ENCODE measurements at regions not wholly inside any gene's neighbourhood (a gene's known extent, or its start where the extent isn't known, plus 50 kb on each side); places are given as distances from the start of the nearest gene placed in this dataset.

DNA sequence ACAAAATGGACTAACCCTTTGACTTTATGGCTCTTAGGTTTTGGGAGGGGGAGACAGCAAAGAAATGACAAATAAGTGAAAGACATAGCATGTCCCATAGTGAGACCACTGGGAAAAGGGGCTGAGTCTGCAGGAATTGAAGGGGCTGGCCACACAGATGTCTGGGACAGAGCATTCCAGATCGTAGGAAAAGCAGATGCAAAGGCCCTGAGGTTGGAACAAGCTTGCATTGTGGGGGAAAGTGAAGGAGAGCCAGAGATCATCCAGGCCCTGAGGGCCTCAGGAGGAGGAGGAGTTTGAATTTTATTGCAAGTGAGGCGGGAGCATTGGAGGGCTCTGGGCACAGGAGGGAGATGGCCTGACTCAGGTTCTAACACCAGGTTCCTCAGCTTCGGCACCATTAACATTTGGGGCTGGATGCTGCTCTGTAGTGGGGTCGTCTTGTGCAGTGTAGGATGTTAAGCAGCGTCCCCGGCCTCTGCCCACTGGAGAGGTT lies 97.5 kb downstream of the CEBPB start:
- no peak for DNase-seq

DNA sequence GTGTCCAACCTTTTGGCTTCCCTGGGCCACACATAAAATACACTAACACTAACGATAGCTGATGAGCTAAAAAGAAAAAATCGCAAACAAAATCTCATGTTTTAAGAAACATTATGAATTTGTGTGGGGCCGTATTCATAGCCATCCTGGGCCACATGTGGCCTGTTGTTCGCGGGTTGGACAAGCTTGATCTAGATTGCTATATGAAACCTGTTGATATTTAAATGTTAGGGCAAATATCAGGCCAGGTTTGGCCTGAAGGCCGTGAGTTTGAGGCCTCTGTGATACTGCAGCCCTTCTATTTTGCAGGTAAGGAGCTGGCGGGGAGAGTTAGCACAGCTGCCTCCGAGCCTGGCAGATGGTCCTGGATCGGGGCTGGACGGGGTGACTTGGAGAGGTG lies 99.0 kb downstream of the CEBPB start:
- no peak for DNase-seq

DNA sequence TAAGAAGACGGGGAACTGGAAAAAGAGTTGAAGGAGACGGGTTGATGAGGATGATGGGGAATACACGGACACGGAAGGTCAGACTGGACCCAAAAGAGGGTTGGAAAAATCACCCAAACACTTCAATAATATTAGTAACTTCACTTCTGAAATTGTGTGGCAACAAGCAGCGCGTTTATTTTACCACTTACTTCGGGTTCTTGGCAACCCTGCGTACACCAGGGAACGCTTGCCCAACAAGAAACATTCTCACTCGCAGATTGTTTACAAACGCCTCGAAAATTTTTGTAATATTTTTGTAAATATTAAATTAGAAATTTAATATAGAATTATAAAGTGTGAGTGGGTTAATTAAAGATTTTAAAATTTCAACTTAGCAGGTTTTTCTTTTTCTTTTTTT lies 99.5 kb downstream of the CEBPB start:
- no peak for DNase-seq

DNA sequence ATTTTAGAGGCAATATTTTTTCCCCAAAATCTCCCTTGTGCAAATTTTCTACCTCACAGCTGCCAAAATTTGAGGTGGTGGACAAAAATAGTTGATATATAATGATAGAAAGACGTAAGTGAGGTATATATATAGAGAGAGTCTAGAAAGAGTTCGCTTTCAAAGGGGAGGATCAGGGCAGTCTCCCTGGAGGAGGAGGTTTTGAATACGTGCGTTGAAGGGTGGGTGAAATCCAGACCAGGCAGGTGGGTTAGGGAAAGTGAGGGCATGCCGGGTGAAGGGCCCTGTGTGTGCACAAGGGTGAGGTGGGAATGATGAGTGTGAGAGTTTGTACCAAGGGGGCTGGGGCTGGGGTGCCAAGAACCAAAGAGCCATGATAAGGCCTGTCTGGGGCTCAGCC lies 100.2 kb downstream of the CEBPB start:
- no peak for DNase-seq

DNA sequence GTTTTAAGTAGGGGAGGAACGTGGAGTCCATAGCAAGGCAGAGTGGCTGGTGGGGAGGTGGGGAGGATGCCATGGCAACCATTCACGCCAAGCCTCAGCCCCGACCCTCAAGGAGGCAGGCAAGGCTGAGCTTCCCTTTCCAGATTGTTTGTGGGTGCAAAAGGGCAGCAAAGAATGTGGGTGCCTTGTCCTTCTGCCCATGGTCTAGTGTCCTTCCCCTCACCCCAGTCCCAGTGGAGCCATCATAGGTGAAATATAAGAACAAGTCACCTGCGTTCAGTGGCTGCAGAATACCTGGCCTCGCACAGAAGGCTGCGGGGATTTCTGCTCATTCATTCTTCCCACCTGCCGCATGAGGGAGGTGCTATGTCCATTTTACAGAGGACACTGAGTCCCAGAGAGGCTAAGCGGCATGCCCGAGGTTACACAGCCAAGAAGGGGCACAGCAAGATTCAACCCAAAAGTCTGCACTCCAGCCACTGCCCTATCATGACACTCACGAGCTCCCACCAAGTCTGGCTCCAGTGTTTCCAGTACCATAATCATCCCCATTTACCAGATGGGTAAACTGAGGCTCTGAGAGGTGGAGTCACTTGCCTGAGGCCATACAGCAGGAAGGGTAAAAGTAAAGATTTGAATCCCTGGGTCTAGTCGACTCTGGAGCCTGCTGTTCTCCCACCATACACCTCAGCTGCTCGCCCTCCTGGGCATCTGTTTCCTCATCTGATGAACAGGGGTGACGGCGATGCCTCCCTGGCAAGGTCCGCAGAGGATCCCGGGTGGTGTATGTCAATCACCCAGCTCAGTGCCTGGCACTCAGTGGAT lies 100.8 kb downstream of the CEBPB start:
- no peak for DNase-seq

DNA sequence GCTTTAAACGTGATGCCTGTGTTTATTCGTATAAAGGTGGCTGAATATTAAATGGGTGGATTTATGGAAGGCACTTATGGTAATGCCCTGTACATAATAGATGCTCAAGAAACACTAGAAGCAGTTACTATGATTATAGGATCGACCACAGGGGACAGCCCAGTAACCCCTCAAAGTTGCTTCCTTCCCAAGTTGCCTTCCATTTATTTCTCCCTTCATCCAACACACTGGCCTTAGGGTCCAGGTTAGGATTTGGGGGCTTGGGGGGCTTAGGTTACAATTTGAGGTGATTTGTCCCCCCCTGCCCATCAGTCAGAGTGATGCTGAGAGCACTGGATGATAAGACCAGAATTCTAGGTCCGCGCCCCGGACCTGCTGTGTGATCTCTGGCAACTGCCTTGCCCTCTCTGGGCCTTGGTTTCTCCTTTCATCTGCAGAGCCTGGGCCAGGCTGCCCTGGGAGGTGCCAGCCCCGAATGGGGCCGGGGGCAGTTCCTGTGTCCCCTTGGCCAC lies 101.5 kb downstream of the CEBPB start:
- no peak for DNase-seq

DNA sequence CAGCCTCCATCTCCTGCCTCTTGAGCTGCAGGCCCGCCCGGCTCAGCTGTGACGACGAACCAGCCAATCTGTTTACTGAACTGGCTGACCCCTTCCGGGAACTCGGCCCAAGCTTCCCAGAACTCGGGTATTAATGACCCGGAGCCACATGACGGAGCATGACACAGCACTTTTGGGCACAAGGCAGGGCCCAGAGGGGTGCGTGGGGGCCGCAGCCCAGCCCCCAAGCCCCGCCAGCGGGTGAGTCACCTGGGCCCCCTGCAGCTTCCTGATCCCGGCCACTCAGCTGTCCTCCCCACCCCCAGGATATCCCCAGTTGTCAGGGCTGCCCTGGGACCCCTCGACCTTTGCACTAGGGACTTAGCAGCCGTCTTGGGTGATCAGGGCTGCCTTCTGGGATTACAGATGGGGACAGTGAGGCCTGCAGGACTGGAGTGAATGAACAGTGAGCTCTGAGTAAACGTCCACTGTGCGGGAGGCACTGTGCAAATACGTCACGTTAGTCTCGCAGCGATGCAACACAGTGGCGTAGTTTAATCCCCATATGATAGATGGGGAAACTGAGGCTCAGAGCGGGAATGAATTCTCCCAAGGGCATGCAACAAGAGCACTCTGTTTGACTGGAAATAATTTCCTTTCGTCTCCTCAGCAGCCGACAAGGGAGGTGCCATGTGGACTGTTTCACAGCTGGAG lies 102.1 kb downstream of the CEBPB start:
- peak; percentile 20 for DNase-seq

DNA sequence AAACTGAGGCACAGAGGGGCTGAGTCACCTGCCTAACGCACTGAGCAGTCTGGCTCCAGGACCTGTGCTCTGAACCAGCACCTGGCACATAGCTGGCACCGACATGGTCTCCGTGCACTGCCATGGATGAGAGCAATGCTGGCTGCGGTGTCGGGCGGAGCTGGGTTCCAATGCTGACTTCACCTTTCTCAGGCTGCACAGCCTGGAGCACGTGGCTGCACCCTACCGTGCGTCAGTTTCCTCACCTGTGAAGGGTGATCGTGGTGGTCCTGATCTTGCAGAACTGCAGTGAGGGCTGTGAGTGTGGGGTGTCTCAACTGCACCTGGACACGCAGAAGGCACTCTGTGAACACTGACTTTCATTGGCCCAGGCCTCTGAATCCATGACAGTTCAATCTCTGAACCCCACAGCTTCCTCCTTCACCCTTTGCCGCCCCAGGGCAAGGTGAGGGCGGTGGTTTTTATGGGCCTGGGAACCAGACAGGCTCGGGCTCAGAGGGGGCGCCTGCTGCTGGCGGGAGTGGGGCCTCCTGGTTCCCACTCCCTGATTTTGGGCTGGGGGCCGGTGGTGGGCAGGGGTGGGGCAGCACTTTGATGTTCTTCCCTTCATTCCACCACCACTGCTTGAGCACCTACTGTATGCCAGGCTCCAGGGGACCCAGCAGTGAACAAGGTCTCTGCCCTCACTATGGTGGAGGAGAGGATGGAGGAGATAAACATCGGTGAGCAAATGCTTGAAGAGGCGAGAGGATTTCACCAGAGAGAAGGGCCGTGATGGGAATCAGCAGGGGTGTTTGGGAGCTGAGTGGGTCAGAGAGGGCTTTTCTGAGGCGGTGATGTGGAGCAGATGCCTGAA lies 102.9 kb downstream of the CEBPB start:
- no peak for DNase-seq

DNA sequence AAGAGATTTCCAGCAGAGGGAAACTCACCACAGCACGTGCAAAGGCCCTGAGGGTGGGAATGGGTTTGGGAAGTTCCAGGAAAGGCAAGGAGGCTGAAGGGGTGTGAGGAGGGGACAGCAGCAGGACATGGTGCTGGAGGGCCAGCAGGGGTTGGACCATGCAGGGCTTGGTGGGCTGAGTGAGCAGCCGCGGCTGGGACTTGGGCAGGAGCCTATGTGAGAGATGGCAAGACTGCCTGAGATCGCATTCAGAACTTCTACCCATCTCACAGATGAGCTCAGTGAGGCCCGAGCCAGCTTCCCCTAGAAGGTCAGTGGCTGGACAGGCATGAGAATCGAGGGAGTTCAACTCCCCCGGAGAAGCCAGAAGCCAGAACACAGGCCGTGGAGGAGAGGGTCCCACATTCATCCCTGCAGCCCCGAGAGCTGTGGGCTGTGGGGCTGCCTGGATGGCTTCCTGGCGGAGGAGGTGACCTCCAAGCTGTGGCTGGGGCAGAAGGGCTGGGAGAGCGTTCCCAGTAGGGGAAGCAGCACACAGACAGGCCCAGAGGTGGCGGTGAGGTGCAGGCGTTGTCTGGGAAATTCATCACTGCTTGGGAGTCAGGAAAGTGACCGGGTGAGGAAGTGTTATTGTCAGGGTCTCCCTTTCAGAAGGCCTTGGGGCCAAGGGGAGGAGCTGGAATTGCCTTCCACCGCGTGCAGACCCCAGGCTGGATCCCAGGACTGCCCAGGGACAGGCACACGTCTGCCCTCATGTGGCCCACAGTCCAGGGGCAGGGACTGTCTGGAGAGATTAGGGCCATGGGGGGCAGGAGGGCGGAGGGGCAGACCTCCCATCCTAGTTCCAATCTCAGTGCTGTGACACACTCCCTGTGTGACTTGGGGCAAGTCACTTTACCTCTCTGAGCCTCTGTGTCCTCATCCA lies 103.8 kb downstream of the CEBPB start:
- DNase-seq = no peak

DNA sequence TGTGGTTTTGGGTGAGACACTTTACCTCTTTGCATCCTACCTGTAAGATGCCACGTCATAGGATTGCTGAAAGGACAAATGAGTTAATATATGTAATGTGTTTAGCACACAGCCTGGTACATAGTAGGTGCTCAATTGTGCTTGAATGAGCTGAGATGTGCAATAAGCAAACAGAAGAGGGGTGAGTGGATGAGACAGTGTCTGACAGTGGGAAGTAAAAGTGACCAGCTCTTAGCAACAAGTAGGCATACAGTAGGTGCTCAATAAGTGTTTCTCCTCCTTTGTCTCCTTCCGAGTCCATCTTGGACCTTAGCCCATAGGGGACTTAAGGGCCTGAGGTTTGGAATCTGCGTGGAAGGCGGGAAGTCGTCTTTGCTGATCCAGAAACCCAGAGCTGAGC lies 104.7 kb downstream of the CEBPB start:
- DNase-seq = no peak

DNA sequence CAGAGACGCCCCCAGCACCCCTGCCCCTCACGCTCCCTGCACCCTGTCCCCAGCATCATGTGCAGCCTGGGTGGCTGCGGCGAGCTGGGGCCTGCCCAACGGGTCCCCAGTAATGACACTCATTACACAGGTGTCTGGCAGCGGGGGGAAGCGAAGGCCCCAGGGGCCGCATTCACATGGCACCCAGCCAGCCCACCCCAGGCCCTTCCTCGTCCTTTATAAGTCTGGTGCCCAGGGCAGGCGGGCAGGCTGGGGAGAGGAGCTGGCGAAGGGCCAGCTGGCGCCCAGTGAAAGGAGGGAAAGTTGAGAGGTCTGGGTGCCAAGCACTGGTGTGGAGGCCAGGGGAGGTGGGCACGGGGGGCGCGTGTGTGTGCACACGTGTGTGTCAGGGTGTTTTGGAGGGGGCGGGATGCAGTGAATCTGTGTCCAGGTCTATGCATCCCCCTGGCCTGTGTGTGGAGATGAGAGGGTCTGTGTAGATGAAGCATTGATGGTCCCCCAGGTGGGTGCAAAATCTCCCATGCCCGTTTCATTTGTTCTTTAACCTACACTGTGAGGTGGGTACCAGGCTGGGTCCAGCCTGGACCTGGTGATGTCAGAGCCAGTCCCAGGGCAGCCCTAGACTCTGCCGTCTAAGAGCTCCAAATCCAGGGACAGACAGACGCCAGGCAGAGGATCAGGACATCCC lies 105.3 kb downstream of the CEBPB start:
- DNase-seq = no peak

DNA sequence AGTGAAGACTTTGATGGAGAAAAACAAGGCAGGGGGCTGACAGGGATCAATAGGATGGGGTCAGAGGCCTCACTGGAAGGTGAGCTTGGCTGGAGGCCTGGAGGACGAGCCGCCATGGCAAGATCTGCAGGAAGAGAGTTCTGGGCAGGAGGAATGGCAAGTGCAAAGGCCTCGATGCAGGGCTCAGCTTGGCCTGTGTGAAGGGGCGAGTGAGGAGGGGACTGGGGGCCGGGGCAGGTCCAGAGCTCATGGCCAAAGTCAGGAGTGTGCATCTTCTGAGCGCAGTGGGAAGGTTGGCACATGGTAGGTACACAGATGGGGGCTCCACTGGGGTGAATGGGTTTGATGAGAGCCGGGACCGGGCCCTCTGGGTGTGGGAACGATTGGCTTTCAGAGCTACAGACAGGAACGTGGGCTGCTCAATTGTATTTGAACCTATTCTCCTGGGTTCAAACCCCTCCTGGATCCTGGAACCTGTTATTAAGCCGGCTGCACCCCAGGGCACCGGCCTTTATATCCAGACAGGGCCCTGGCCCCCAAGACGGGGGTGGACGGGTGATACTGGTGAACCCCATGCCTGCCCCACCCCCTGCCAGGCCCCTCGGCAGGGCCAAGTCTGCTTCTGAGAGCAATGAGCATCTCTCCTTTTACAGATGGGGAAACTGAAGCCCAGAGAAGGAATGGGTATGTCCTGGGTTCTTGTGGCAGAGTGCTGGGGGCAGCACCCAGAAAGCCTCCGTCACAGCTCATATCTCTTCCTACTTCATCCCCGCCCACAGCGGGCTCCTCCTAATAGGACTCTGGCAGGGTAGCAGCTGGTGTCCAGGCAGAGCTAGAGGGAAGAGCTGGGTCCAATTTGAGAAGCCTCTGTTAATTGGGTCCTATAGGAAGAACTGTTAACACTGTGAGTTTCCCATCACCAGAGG lies 106.1 kb downstream of the CEBPB start:
- no peak for DNase-seq

DNA sequence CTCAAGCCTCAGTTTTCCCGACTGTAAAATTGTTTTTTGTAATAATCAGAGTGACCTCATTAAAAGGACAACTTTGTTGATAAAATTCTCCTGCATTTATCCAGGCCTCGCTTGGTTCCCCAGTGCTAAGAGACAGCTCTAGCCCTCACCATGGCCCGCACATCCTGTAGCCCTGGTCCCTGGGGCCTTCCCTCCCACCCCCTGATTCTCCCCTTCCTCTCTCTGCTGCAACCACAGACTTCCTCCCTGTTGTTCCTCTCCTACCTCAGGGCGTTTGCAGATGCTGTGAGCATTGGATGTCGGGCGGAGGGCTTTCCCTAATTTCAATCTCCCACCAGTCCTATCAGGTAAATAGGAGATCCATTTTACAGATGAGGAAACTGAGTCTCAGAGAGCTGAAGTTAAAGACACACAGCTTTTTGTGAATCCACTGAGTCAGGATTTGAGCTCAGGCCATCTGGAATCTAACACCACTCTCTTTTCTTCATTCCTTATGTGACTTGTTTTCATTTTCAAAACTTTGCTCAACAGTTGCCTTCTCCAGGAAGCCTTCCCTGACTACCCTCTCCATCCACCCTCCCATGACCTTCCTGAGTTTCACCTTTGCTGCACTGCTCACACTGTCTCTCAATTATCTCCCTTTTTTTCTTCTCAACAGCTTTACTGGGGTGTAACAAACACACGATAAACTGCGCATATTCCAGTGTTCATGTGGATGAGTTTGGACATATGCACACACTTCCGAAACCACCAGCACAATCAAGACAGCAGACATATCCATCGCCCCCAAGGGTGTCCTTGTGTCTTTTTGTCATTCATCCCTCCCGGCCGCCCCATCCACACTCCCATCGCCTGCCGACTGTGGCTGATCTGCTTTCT lies 107.1 kb downstream of the CEBPB start:
- no peak for DNase-seq

DNA sequence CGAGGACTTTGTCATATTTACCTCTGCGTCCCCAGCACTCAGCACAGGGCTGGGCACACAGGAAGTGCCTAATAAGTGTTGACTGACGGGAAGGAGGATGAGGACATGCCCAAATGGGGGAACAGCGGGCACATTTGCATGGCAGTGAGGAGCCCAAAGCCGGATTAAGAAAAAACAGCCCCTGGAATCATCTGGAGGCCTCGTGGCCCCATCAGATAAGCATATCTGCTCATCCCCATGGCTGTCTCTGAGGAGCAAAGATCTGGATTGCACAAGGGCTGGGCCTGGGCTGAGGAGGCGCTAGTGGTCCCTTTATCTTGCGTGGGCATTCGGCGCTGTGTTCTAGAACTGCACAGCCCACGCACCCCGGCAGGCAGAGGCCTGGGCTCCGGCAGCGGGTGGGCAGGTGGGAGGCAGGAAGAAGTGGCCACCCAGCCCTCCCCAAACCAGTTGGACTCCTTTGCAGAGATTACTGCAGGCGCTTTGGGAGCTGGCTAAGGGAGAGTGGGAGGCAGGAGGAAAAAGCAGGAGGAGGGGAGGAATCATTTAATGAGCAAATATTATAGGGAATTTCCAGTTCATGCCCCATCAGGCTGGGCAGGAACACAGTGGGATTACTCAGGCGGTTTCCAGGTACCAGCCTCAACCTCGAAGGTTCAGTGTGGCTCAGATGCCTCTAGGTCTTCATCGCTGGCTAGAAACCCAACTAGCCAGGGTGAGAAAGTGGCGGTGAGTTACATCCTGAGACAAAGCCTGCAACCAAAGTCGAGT lies 108.1 kb downstream of the CEBPB start:
- DNase-seq = no peak

DNA sequence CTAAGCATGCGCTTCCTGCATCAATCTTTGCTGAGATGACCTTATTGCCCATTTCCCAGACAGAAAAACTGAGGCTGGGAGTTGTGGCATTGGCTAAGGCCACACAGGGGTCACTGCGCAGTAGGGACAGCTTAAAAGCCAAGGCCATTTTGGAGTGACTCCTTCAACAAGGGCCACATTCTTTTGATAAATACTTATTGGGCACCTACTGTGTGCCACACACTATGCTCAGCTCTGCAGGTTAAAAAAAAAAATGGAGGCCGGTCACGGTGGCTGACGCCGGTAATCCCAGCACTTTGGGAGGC lies 108.6 kb downstream of the CEBPB start:
- DNase-seq = no peak

DNA sequence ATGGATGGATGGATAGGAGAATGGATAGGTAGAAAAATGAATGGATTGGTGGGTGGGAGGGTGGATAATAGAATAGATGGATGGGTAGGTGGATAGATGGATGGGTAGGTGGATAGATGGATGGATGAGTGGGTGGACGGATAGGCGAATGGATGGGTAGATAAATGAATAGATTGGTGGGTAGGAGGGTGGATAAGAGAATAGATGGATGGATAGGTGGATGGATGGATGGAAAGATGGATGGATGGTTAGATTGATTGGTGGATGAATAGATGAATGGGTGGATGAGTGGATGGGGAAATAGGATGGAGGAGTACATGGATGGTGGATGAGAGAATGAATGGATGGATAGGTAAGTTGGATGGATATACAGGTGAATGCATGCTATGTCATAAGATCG lies 110.5 kb downstream of the CEBPB start:
- DNase-seq = no peak

DNA sequence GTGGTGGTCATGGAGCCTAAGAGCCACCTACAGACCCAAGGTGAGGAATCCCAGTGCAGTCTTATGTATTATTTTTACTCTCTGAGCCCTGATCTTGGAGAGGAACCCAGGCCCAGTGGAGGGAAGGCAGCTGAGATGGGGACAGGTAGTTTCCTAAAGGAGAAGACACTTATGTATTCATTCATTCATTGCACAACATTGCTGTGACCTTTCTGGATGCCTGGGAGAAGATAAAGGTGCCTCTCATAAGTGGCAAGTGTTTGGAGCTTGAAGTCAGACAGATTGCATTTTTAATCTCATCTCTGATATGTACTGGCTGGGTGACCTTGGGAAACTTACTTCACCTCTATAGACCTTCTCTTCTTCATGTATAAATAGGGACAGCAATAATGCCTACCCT lies 111.1 kb downstream of the CEBPB start:
- no peak for DNase-seq

DNA sequence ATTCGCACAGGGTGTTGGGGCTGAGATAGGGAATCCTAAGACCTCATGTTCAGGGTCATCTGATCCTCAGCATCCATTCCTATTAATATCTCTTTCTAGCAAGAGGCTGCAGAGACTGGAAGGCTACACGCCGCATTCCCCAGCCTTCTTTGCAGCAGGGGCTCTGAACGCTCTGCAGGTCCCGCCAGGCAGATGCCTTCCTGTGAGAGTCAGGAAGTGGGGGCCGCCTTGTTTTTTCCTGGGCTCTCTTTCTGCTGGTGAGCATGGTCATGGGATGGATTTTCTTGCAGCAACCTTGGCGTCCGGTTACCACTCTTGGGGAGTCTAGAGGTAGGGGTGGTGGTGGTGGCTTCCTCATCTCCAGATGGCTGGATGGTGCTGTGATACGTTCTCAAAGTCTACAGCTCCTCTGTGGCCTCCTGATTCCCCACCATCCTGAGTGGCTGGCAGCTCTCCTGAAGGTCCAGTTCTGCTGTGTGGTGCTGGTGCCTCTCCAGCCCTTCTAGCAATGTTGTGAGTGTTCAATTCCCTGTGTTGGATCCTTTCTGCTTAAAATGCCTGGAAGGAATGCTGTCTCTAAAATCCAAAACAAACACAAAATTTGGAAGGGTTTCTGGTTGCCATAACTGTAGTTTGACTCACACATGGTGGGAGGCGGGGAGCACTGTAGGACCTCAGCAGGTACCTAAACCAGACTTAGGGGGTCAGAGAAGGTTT lies 111.9 kb downstream of the CEBPB start:
- no peak for DNase-seq

Measured in activated naive CD4-positive, alpha-beta T cell treated with Interleukin-2 at 50 U/mL for 16 hours (primary cell).